ENCODE measurements at regions not wholly inside any gene's neighbourhood (a gene's known extent, or its start where the extent isn't known, plus 50 kb on each side); places are given as distances from the start of the nearest gene placed in this dataset.
"Not testable (repeated sequence)": the region's sequence is repeated elsewhere in the genome, so short reads cannot be mapped to it uniquely, and the experiment has no call there.

DNA sequence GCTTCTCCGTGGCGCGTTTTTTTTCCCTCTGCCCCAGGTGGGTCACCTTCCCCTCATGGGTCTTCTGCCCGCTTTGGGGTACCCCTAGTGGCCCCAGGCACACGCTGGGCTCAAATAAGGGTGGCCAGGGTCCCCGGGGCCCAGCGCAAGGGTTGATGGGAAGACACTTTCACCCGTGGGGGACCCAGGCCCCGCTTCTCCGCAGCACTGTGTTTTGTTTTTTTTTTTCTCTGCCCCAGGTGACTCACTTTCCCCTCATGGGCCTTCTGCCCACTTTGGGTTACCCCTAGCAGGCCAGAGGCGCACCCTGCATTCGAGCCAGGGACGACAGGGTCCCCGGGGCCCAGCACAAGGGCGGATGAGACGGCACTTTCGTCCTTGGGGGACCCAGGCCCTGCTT lies 526.7 kb downstream of the FOXD4L4 start:
- TF ChIP-seq, protein P1, sequence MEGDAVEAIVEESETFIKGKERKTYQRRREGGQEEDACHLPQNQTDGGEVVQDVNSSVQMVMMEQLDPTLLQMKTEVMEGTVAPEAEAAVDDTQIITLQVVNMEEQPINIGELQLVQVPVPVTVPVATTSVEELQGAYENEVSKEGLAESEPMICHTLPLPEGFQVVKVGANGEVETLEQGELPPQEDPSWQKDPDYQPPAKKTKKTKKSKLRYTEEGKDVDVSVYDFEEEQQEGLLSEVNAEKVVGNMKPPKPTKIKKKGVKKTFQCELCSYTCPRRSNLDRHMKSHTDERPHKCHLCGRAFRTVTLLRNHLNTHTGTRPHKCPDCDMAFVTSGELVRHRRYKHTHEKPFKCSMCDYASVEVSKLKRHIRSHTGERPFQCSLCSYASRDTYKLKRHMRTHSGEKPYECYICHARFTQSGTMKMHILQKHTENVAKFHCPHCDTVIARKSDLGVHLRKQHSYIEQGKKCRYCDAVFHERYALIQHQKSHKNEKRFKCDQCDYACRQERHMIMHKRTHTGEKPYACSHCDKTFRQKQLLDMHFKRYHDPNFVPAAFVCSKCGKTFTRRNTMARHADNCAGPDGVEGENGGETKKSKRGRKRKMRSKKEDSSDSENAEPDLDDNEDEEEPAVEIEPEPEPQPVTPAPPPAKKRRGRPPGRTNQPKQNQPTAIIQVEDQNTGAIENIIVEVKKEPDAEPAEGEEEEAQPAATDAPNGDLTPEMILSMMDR (IDR thresholded peaks at IDR 0.05; ENCODE audit: low read depth, low read length, missing input control): not testable (repeated sequence)
- TF ChIP-seq YY1 (IDR thresholded peaks at IDR 0.05): not testable (repeated sequence)
